ENCODE measurements at regions not wholly inside any gene's neighbourhood (a gene's known extent, or its start where the extent isn't known, plus 50 kb on each side); places are given as distances from the start of the nearest gene placed in this dataset.

- no peaks in the 10 kb centered on the region for H3K36me3 ChIP-seq (ENCODE audit: low read depth)
- H3K9ac ChIP-seq = no peak overlapping the region
- H3K79me2 ChIP-seq (ENCODE audit: insufficient read depth) = no peaks in the 10 kb centered on the region
- no peaks in the 10 kb centered on the region for H3K9me2 ChIP-seq (ENCODE audit: insufficient read depth)
- H3K27ac ChIP-seq = no peak overlapping the region
- H3F3A ChIP-seq (ENCODE audit: insufficient read depth) = no peaks in the 10 kb centered on the region
- no peaks in the 10 kb centered on the region for H3K4me1 ChIP-seq (ENCODE audit: insufficient read depth)
- no peak for TF ChIP-seq EZH2phosphoT487 (IDR thresholded peaks at IDR 0.05; ENCODE audit: insufficient read depth, low read depth)
- no peaks in the 10 kb centered on the region; the same call in 1 of the 2 replicates for H3K27me3 ChIP-seq (replicated peaks; ENCODE audit: insufficient read depth)
- no peaks in the 10 kb centered on the region for H4K20me1 ChIP-seq (ENCODE audit: insufficient read depth)
- no peaks in the 10 kb centered on the region for H3K9me3 ChIP-seq (ENCODE audit: low read depth)
- H3K4me3 ChIP-seq = peak overlapping the region; percentile 49
- peak overlapping the region; percentile 66; the same call in 1 of the 2 replicates for H2AFZ ChIP-seq
- WGBS, 2 experiments (ENCODE audit: low coverage in 1 of 2, low lambda C conversion rate in 2 of 2, missing lambda C conversion rate in 2 of 2) = 13 to 18% methylated on average over 7 of the region's 7 CpGs
- in situ Hi-C loops (cut with MboI) = no loop called here
- peak overlapping the region; percentile 69 for H3K4me2 ChIP-seq (ENCODE audit: unreplicated experiment)
- peak; percentile 61 for DNase-seq
Observed at GRCh38 chr18:2337552-2338141, 233.7 kb downstream of the METTL4 start.

GRCh38 chr18:2338601-2339000, 232.7 kb downstream of the METTL4 start:
- no peaks in the 10 kb centered on the region for H3K9me3 ChIP-seq (ENCODE audit: low read depth)
- no peaks in the 10 kb centered on the region for H3K36me3 ChIP-seq (ENCODE audit: low read depth)
- 0 out of 2 replicates have a peak overlapping the region, but pooled peaks have one; percentile 3 for H2AFZ ChIP-seq
- H3K27ac ChIP-seq = no peak overlapping the region
- no peaks in the 10 kb centered on the region for H3K4me1 ChIP-seq (ENCODE audit: insufficient read depth)
- H3K9me2 ChIP-seq (ENCODE audit: insufficient read depth) = no peaks in the 10 kb centered on the region
- in situ Hi-C loops (cut with MboI) = no loop called here
- no peaks in the 10 kb centered on the region for H3K79me2 ChIP-seq (ENCODE audit: insufficient read depth)
- no peaks in the 10 kb centered on the region for H3K27me3 ChIP-seq (replicated peaks; ENCODE audit: insufficient read depth)
- no peak for DNase-seq
- H4K20me1 ChIP-seq (ENCODE audit: insufficient read depth) = no peaks in the 10 kb centered on the region
- no peaks in the 10 kb centered on the region for H3F3A ChIP-seq (ENCODE audit: insufficient read depth)
- no peak overlapping the region for H3K9ac ChIP-seq
- WGBS, 2 experiments (ENCODE audit: low coverage in 1 of 2, low lambda C conversion rate in 2 of 2, missing lambda C conversion rate in 2 of 2) = 69 to 79% methylated on average over 3 of the region's 3 CpGs
- no peak overlapping the region for H3K4me2 ChIP-seq (ENCODE audit: unreplicated experiment)
- H3K4me3 ChIP-seq = no peak overlapping the region
- TF ChIP-seq EZH2phosphoT487 (IDR thresholded peaks at IDR 0.05; ENCODE audit: insufficient read depth, low read depth) = no peak
- TF ChIP-seq EZH2 (IDR thresholded peaks at IDR 0.05; ENCODE audit: insufficient read depth, poor library complexity, severe bottlenecking) = no peak

- DNase-seq = no peak
- in situ Hi-C loops (cut with MboI) = loop anchor here (10.0 kb wide), 1 partner anchor 194 kb away; no protein-coding TSS in a partner anchor
- Histone ChIP-seq H3K4me3 (no peak overlapping the region), H3K4me1 (ENCODE audit: insufficient read depth) (no peaks in the 10 kb centered on the region), H3K27me3 (replicated peaks; ENCODE audit: insufficient read depth) (no peaks in the 10 kb centered on the region), H3K27ac (no peak overlapping the region), H3K36me3 (ENCODE audit: low read depth) (no peaks in the 10 kb centered on the region), H3K9ac (no peak overlapping the region), H4K20me1 (ENCODE audit: insufficient read depth) (no peaks in the 10 kb centered on the region), H3K79me2 (ENCODE audit: insufficient read depth) (no peaks in the 10 kb centered on the region), H3K4me2 (ENCODE audit: unreplicated experiment) (no peak overlapping the region), H3F3A (ENCODE audit: insufficient read depth) (no peaks in the 10 kb centered on the region), H3K9me2 (ENCODE audit: insufficient read depth) (no peaks in the 10 kb centered on the region), H2AFZ (no peak overlapping the region), H3K9me3 (ENCODE audit: low read depth) (no peaks in the 10 kb centered on the region)
- WGBS, 2 experiments (ENCODE audit: low coverage in 1 of 2, low lambda C conversion rate in 2 of 2, missing lambda C conversion rate in 2 of 2) = 48 to 64% methylated on average over 4 of the region's 4 CpGs
- TF ChIP-seq EZH2phosphoT487 (IDR thresholded peaks at IDR 0.05; ENCODE audit: insufficient read depth, low read depth) = no peak
- TF ChIP-seq EZH2 (IDR thresholded peaks at IDR 0.05; ENCODE audit: insufficient read depth, poor library complexity, severe bottlenecking) = no peak
Observed at GRCh38 chr18:2340335-2340734, 231.0 kb downstream of the METTL4 start.

- H3K4me3 ChIP-seq = no peak overlapping the region
- H3K9me3 ChIP-seq (ENCODE audit: low read depth) = no peaks in the 10 kb centered on the region
- H3K9me2 ChIP-seq (ENCODE audit: insufficient read depth) = no peaks in the 10 kb centered on the region
- H3K4me1 ChIP-seq (ENCODE audit: insufficient read depth) = 0 out of 2 replicates have a peak, but pooled peaks cover 7% of the 10 kb centered on the region
- H3K27ac ChIP-seq = no peak overlapping the region
- 39 to 47% methylated on average over 5 of the region's 5 CpGs for WGBS, 2 experiments (ENCODE audit: low coverage in 1 of 2, low lambda C conversion rate in 2 of 2, missing lambda C conversion rate in 2 of 2)
- in situ Hi-C loops (cut with MboI) = loop anchor here (10.0 kb wide), 1 partner anchor 187 kb away; no protein-coding TSS in a partner anchor
- no peaks in the 10 kb centered on the region for H3K79me2 ChIP-seq (ENCODE audit: insufficient read depth)
- no peak overlapping the region for H2AFZ ChIP-seq
- H3K36me3 ChIP-seq (ENCODE audit: low read depth) = no peaks in the 10 kb centered on the region
- no peaks in the 10 kb centered on the region for H4K20me1 ChIP-seq (ENCODE audit: insufficient read depth)
- no peaks in the 10 kb centered on the region; the same call in 1 of the 2 replicates for H3K27me3 ChIP-seq (replicated peaks; ENCODE audit: insufficient read depth)
- H3K9ac ChIP-seq = no peak overlapping the region
- TF ChIP-seq EZH2 (IDR thresholded peaks at IDR 0.05; ENCODE audit: insufficient read depth, poor library complexity, severe bottlenecking) (no peak), EZH2phosphoT487 (IDR thresholded peaks at IDR 0.05; ENCODE audit: insufficient read depth, low read depth) (no peak)
- H3F3A ChIP-seq (ENCODE audit: insufficient read depth) = no peaks in the 10 kb centered on the region
- H3K4me2 ChIP-seq (ENCODE audit: unreplicated experiment) = no peak overlapping the region
- DNase-seq = no peak
Observed at GRCh38 chr18:2348003-2348402, 223.3 kb downstream of the METTL4 start.
